ENCODE measurements at regions not wholly inside any gene's neighbourhood (a gene's known extent, or its start where the extent isn't known, plus 50 kb on each side); places are given as distances from the start of the nearest gene placed in this dataset.

GRCh38 chr13:40207001-40207478, 459.4 kb downstream of the FOXO1 start:
- TF ChIP-seq CTCF (conservative IDR thresholded peaks at IDR 0.05; ENCODE audit: low read length) (no peak), EZH2phosphoT487 (IDR thresholded peaks at IDR 0.05; ENCODE audit: borderline replicate concordance, low read depth, low read length) (no peak)
